Glutamatergic neuron (in vitro differentiated cells): ENCODE measurements at regions not wholly inside any gene's neighbourhood (a gene's known extent, or its start where the extent isn't known, plus 50 kb on each side); places are given as distances from the start of the nearest gene placed in this dataset.

Experiments
- DNase-seq: peaks from one replicate; pipeline ENCODE4 v3.0.0; 2022
- H3K27ac Mint-ChIP-seq: one replicate; pipeline ENCODE4 v1.8.0; 2020; ENCODE audit warnings: mild to moderate bottlenecking, mixed read lengths, inconsistent platforms; ENCODE audit not compliant: unreplicated experiment
- H3K27me3 Mint-ChIP-seq: one replicate; pipeline ENCODE4 v1.8.0; 2020; ENCODE audit warnings: mild to moderate bottlenecking, moderate library complexity, mixed read lengths, inconsistent platforms; ENCODE audit not compliant: unreplicated experiment
- H3K36me3 Mint-ChIP-seq: one replicate; pipeline ENCODE4 v1.8.0; 2020; ENCODE audit warnings: mild to moderate bottlenecking, mixed read lengths, inconsistent platforms; ENCODE audit not compliant: unreplicated experiment
- H3K4me1 Mint-ChIP-seq: one replicate; pipeline ENCODE4 v1.8.0; 2020; ENCODE audit warnings: mild to moderate bottlenecking, low read depth, mixed read lengths, inconsistent platforms; ENCODE audit not compliant: unreplicated experiment
- H3K4me3 Mint-ChIP-seq: one replicate; pipeline ENCODE4 v1.8.0; 2020; ENCODE audit warnings: mild to moderate bottlenecking, mixed read lengths, inconsistent platforms; ENCODE audit not compliant: unreplicated experiment
- H3K9me3 Mint-ChIP-seq: one replicate; pipeline ENCODE4 v1.8.0; 2020; ENCODE audit warnings: mild to moderate bottlenecking, moderate library complexity, mixed read lengths, inconsistent platforms; ENCODE audit not compliant: unreplicated experiment
- CTCF ChIP-seq: fragments of 200-600 bp; sonication (generic); IDR thresholded peaks from one replicate; pipeline ENCODE4 v1.5.0; 2021; ENCODE audit not compliant: partially characterized antibody, unreplicated experiment

- no peak overlapping the region for H3K27ac Mint-ChIP-seq
- H3K9me3 Mint-ChIP-seq, result peaks cover 3% of the 10 kb centered on the region
- H3K36me3 Mint-ChIP-seq, result peaks cover 4% of the 10 kb centered on the region
- H3K27me3 Mint-ChIP-seq, result peaks cover 14% of the 10 kb centered on the region
- no peak for DNase-seq
- H3K4me3 Mint-ChIP-seq, result no peak overlapping the region
- TF ChIP-seq CTCF, result no peak
- H3K4me1 Mint-ChIP-seq, result peaks cover 17% of the 10 kb centered on the region
Measured at GRCh38 chr11:119995730-119996491, 142.0 kb downstream of the TRIM29 start.

- Mint-ChIP-seq H3K27me3 (peaks cover 12% of the 10 kb centered on the region), H3K36me3 (peaks cover 4% of the 10 kb centered on the region), H3K9me3 (peaks cover 3% of the 10 kb centered on the region), H3K4me1 (peaks cover 27% of the 10 kb centered on the region), H3K27ac (no peak overlapping the region), H3K4me3 (no peak overlapping the region)
- DNase-seq, result no peak
- TF ChIP-seq CTCF, result no peak
Measured at GRCh38 chr11:119993722-119994121, 144.2 kb downstream of the TRIM29 start.

GRCh38 chr11:119992171-119993051 lies 145.5 kb downstream of the TRIM29 start:
- peak overlapping the region; percentile 26 for H3K4me3 Mint-ChIP-seq
- TF ChIP-seq CTCF, result no peak
- H3K9me3 Mint-ChIP-seq, result peaks cover 3% of the 10 kb centered on the region
- peaks cover 11% of the 10 kb centered on the region for H3K27me3 Mint-ChIP-seq
- no peak for DNase-seq
- H3K36me3 Mint-ChIP-seq, result peaks cover 4% of the 10 kb centered on the region
- H3K4me1 Mint-ChIP-seq, result peaks cover 27% of the 10 kb centered on the region
- H3K27ac Mint-ChIP-seq, result peak overlapping the region; percentile 64

GRCh38 chr11:119991669-119992068 lies 146.2 kb downstream of the TRIM29 start:
- Mint-ChIP-seq H3K9me3 (peaks cover 3% of the 10 kb centered on the region), H3K4me1 (peaks cover 27% of the 10 kb centered on the region), H3K4me3 (peak overlapping the region; percentile 26), H3K36me3 (peaks cover 4% of the 10 kb centered on the region), H3K27ac (peak overlapping the region; percentile 64), H3K27me3 (peaks cover 12% of the 10 kb centered on the region)
- no peak for TF ChIP-seq CTCF
- DNase-seq, result peak; percentile 84
